H9 (cell line): ENCODE measurements at regions not wholly inside any gene's neighbourhood (a gene's known extent, or its start where the extent isn't known, plus 50 kb on each side); places are given as distances from the start of the nearest gene placed in this dataset.

ENCODE experiments used
- DNase-seq: peaks from one replicate; pipeline ENCODE4 v3.0.0-alpha.2; 2017
- H2AFZ ChIP-seq: one replicate; pipeline ENCODE4 v1.6.1; 2013; ENCODE audit warnings: mild to moderate bottlenecking, low read length, control low read depth, moderate library complexity
- H2AK5ac ChIP-seq: 2 replicates; pipeline ENCODE4 v1.6.1; 2013; ENCODE audit warnings: low read length, control low read depth, mixed read lengths; ENCODE audit not compliant: insufficient read length
- H2BK120ac ChIP-seq: one replicate; pipeline ENCODE4 v1.6.1; 2013; ENCODE audit warnings: low read depth, mild to moderate bottlenecking, low read length, control low read depth, inconsistent platforms; ENCODE audit not compliant: poor library complexity, severe bottlenecking
- H2BK12ac ChIP-seq: 2 replicates; pipeline ENCODE4 v1.6.1; 2013; ENCODE audit warnings: low read length, control low read depth, mixed read lengths, low read depth; ENCODE audit not compliant: insufficient read length
- H2BK15ac ChIP-seq: 2 replicates; pipeline ENCODE4 v1.6.1; 2013; ENCODE audit warnings: low read depth, low read length, control low read depth
- H2BK20ac ChIP-seq: one replicate; pipeline ENCODE4 v1.6.1; 2013; ENCODE audit warnings: low read depth, mild to moderate bottlenecking, low read length, control low read depth, inconsistent platforms; ENCODE audit not compliant: poor library complexity, severe bottlenecking
- H2BK5ac ChIP-seq: 2 replicates; pipeline ENCODE4 v1.6.1; 2013; ENCODE audit warnings: low read length, control low read depth, mixed read lengths; ENCODE audit not compliant: insufficient read length
- H3K14ac ChIP-seq: 2 replicates; pipeline ENCODE4 v1.6.1; 2013; ENCODE audit warnings: low read length, control low read depth; ENCODE audit not compliant: insufficient read depth
- H3K18ac ChIP-seq: 2 replicates; pipeline ENCODE4 v1.6.1; 2013; ENCODE audit warnings: low read depth, mild to moderate bottlenecking, mixed read lengths, low read length, control low read depth; ENCODE audit not compliant: insufficient read length
- H3K23ac ChIP-seq: 2 replicates; pipeline ENCODE4 v1.6.1; 2013; ENCODE audit warnings: low read length, control low read depth, mixed read lengths, low read depth; ENCODE audit not compliant: insufficient read length
- H3K23me2 ChIP-seq: 2 replicates; pipeline ENCODE4 v1.6.1; 2013; ENCODE audit warnings: low read depth, mild to moderate bottlenecking, mixed read lengths, low read length, control low read depth; ENCODE audit not compliant: insufficient read length, poor library complexity, severe bottlenecking
- H3K27ac ChIP-seq: 2 replicates; pipeline ENCODE4 v1.5.1; 2013; ENCODE audit warnings: low read length, control low read depth, mixed read lengths, low read depth; ENCODE audit not compliant: insufficient read length
- H3K27me3 ChIP-seq: 2 replicates; pipeline ENCODE4 v1.6.1; 2013; ENCODE audit warnings: low read length, control low read depth, inconsistent platforms; ENCODE audit not compliant: insufficient read depth
- H3K4ac ChIP-seq: 2 replicates; pipeline ENCODE4 v1.6.1; 2013; ENCODE audit warnings: low read depth, mild to moderate bottlenecking, control low read depth, inconsistent platforms, low read length, moderate library complexity
- H3K4me1 ChIP-seq: 2 replicates; pipeline ENCODE4 v1.6.1; 2013; ENCODE audit warnings: low read length, control low read depth, inconsistent platforms; ENCODE audit not compliant: insufficient read depth
- H3K4me2 ChIP-seq: 2 replicates; pipeline ENCODE4 v1.6.1; 2013; ENCODE audit warnings: low read length, control low read depth, mixed read lengths; ENCODE audit not compliant: insufficient read length, insufficient read depth
- H3K56ac ChIP-seq: 2 replicates; pipeline ENCODE4 v1.6.1; 2013; ENCODE audit warnings: low read depth, mild to moderate bottlenecking, mixed read lengths, low read length, control low read depth; ENCODE audit not compliant: insufficient read length
- H3K79me1 ChIP-seq: 2 replicates; pipeline ENCODE4 v1.6.1; 2013; ENCODE audit warnings: low read depth, mild to moderate bottlenecking, moderate library complexity, low read length, control low read depth, inconsistent platforms; ENCODE audit not compliant: insufficient read depth, poor library complexity, severe bottlenecking
- H3K79me2 ChIP-seq: 2 replicates; pipeline ENCODE4 v1.6.1; 2013; ENCODE audit warnings: low read length, control low read depth, inconsistent platforms; ENCODE audit not compliant: insufficient read depth
- H3K9ac ChIP-seq: 2 replicates; pipeline ENCODE4 v1.6.1; 2013; ENCODE audit warnings: low read length, control low read depth, mixed read lengths; ENCODE audit not compliant: insufficient read length; ENCODE audit errors: extremely low read depth
- H3K9me3 ChIP-seq: one replicate; pipeline ENCODE4 v1.6.1; 2013; ENCODE audit warnings: low read depth, low read length, inconsistent platforms; ENCODE audit not compliant: control insufficient read depth
- H3T11ph ChIP-seq: one replicate; pipeline ENCODE4 v1.6.1; 2013; ENCODE audit warnings: mild to moderate bottlenecking, low read length, control low read depth, inconsistent platforms
- H4K20me1 ChIP-seq: one replicate; pipeline ENCODE4 v1.6.1; 2013; ENCODE audit not compliant: control insufficient read depth, insufficient read length, insufficient read depth
- H4K5ac ChIP-seq: 2 replicates; pipeline ENCODE4 v1.6.1; 2013; ENCODE audit warnings: low read depth, mild to moderate bottlenecking, mixed read lengths, low read length, control low read depth; ENCODE audit not compliant: insufficient read length
- H4K8ac ChIP-seq: replicated peaks from 2 replicates; pipeline ENCODE4 v1.6.1; 2013; ENCODE audit warnings: low read length, control low read depth, mixed read lengths, low read depth; ENCODE audit not compliant: insufficient read length
- H4K91ac ChIP-seq: 2 replicates; pipeline ENCODE4 v1.6.1; 2013; ENCODE audit warnings: low read depth, mild to moderate bottlenecking, moderate library complexity, mixed read lengths, low read length, control low read depth; ENCODE audit not compliant: insufficient read length
- H3K27ac Mint-ChIP-seq, 3 experiments: 2 replicates in 2 of 3; 3 replicates in 1 of 3; pipeline ENCODE4 v1.8.0; 2020 to 2021; ENCODE audit warnings: mixed read lengths in 3 of 3, mild to moderate bottlenecking in 1 of 3, moderate library complexity in 1 of 3
- H3K27me3 Mint-ChIP-seq: 2 replicates; pipeline ENCODE4 v1.8.0; 2021; ENCODE audit warnings: low read depth, mild to moderate bottlenecking, moderate library complexity, mixed read lengths
- H3K36me3 Mint-ChIP-seq, 3 experiments: 2 replicates in 2 of 3; 3 replicates in 1 of 3; pipeline ENCODE4 v1.8.0; 2020 to 2021; ENCODE audit warnings: low read depth in 3 of 3, mixed read lengths in 3 of 3; ENCODE audit not compliant: insufficient read depth in 1 of 3
- H3K4me1 Mint-ChIP-seq, 2 experiments: 2 replicates each; pipeline ENCODE4 v1.8.0; 2020; ENCODE audit warnings: mixed read lengths in 2 of 2
- H3K4me3 Mint-ChIP-seq, 2 experiments: 2 replicates in 1 of 2; 3 replicates in 1 of 2; pipeline ENCODE4 v1.8.0; 2020 to 2021; ENCODE audit warnings: mild to moderate bottlenecking in 2 of 2, mixed read lengths in 2 of 2, moderate library complexity in 1 of 2
- H3K9me3 Mint-ChIP-seq, 2 experiments: 2 replicates in 1 of 2; 3 replicates in 1 of 2; pipeline ENCODE4 v1.8.0; 2020; ENCODE audit warnings: mild to moderate bottlenecking in 2 of 2, mixed read lengths in 2 of 2, moderate library complexity in 1 of 2
- WGBS: extraction: QIAGEN DNeasy Blood & Tissue Kit; methylation state at CpG from one replicate; pipeline ENCODE4 v1.1.7; 2013; ENCODE audit warnings: missing lambda C conversion rate, low lambda C conversion rate, mixed read lengths; ENCODE audit not compliant: insufficient read length; ENCODE audit errors: extremely low coverage; 5-methylcytosine and 5-hydroxymethylcytosine counted together
- TF ChIP-seq, protein P1 (sequence below): fragments of 200-600 bp; sonication (generic); conservative IDR thresholded peaks from 3 replicates; pipeline ENCODE4 v1.8.0; 2021; ENCODE audit warnings: antibody characterized with exemption, mild to moderate bottlenecking

DNA sequence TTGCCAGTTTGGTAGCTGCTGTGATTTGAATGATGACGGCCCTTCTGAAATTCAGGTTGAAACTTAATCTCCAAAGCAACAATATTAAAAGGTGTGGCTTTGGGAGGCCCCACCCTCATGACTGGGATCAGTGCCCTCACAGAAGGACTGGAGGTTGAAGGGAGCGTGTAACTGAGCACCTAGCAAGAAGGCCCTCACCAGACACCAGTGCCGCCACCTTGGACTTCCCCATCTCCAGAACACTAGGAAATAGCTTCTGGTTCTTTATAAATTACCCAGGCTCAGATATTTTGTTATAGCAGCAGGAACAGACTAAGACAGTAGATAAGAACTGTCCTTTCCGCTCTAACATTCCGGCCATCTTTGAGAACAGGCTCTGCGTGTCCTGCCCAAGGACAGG, 243.1 kb downstream of the DLL1 start:
- Histone ChIP-seq H2BK120ac (no peak overlapping the region), H2BK5ac (no peak overlapping the region), H3K9ac (no peak overlapping the region), H4K20me1 (no peaks in the 10 kb centered on the region), H3K18ac (no peak overlapping the region), H3K27ac (no peak overlapping the region), H3K23me2 (no peaks in the 10 kb centered on the region), H4K5ac (no peak overlapping the region), H2AFZ (no peak overlapping the region), H3K56ac (no peak overlapping the region), H2BK20ac (no peak overlapping the region), H3K79me1 (no peaks in the 10 kb centered on the region), H3K4me1 (no peaks in the 10 kb centered on the region), H4K91ac (no peak overlapping the region), H2BK15ac (no peak overlapping the region), H2BK12ac (no peak overlapping the region), H3K4ac (no peak overlapping the region), H4K8ac (no peak overlapping the region), H3K4me2 (no peak overlapping the region), H2AK5ac (no peak overlapping the region), H3K79me2 (no peaks in the 10 kb centered on the region), H3K14ac (no peak overlapping the region), H3K27me3 (no peaks in the 10 kb centered on the region), H3T11ph (no peak overlapping the region), H3K23ac (no peak overlapping the region), H3K9me3 (no peaks in the 10 kb centered on the region)
- Mint-ChIP-seq H3K27ac (no peak overlapping the region), H3K4me3 (no peak overlapping the region), H3K27me3 (peaks cover under 1% of the 10 kb centered on the region), H3K4me1 (peaks cover 0 to 6% of the 10 kb centered on the region in 2 experiments; a peak in 2 of 4 replicates), H3K36me3 (peaks cover under 1 to 1% (median under 1%) of the 10 kb centered on the region in 3 experiments; a peak in 6 of 7 replicates), H3K9me3 (peaks cover 2 to 3% of the 10 kb centered on the region in 2 experiments)
- TF ChIP-seq, protein P1, sequence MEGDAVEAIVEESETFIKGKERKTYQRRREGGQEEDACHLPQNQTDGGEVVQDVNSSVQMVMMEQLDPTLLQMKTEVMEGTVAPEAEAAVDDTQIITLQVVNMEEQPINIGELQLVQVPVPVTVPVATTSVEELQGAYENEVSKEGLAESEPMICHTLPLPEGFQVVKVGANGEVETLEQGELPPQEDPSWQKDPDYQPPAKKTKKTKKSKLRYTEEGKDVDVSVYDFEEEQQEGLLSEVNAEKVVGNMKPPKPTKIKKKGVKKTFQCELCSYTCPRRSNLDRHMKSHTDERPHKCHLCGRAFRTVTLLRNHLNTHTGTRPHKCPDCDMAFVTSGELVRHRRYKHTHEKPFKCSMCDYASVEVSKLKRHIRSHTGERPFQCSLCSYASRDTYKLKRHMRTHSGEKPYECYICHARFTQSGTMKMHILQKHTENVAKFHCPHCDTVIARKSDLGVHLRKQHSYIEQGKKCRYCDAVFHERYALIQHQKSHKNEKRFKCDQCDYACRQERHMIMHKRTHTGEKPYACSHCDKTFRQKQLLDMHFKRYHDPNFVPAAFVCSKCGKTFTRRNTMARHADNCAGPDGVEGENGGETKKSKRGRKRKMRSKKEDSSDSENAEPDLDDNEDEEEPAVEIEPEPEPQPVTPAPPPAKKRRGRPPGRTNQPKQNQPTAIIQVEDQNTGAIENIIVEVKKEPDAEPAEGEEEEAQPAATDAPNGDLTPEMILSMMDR = no peak
- DNase-seq = no peak
- no CpG with 5 or more reads among the region's 6 CpGs for WGBS
